ENCODE measurements at regions not wholly inside any gene's neighbourhood (a gene's known extent, or its start where the extent isn't known, plus 50 kb on each side); places are given as distances from the start of the nearest gene placed in this dataset.

DNA sequence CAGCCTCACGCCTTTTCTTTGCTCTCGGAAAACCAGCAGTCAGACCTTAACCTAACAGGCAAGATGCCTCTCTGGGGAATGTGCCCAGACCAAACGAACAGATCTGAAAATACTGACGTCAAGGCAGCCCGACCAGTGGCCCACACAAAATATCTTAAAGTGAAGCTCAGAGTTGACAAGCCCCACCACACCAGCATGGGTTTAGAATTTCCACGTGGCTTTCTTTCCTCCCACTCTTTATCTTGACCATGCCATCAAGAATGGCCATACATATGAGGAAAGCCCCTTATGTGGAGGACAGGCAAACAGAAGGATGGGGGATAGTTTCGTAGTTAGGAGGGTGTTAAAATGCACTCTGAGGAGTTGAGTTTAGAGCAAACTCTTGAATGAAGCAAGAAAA lies 89.8 kb downstream of the MRPL32 start:
- no peak for DNase-seq (ENCODE audit: low read depth)
- TF ChIP-seq, protein P1, sequence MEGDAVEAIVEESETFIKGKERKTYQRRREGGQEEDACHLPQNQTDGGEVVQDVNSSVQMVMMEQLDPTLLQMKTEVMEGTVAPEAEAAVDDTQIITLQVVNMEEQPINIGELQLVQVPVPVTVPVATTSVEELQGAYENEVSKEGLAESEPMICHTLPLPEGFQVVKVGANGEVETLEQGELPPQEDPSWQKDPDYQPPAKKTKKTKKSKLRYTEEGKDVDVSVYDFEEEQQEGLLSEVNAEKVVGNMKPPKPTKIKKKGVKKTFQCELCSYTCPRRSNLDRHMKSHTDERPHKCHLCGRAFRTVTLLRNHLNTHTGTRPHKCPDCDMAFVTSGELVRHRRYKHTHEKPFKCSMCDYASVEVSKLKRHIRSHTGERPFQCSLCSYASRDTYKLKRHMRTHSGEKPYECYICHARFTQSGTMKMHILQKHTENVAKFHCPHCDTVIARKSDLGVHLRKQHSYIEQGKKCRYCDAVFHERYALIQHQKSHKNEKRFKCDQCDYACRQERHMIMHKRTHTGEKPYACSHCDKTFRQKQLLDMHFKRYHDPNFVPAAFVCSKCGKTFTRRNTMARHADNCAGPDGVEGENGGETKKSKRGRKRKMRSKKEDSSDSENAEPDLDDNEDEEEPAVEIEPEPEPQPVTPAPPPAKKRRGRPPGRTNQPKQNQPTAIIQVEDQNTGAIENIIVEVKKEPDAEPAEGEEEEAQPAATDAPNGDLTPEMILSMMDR (IDR thresholded peaks at IDR 0.05; ENCODE audit: insufficient read depth, low read depth, low read length, missing control alignments) = no peak
- no peak overlapping the region for H3K4me3 ChIP-seq (ENCODE audit: low read depth, low read length)

DNA sequence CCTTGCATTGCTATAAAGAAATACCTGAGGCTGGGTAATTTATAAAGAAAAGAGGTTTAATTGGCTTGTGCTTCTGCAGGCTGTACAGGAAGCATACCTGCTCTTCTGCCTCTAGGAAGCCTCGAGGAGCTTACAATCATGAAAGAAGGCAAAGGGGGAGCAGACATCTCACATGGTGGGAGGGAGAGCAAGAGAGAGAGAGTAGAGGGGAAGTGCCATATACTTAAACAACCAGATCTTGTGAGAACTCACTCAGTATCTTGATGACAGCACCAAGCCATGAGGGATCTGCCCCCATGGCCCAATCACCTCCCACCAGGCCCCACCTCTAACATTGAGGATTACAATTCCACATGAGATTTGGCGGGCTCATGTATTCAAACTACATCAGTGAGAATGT lies 79.1 kb upstream of the HECW1 start:
- no peak overlapping the region for H3K4me3 ChIP-seq (ENCODE audit: low read depth, low read length)
- DNase-seq (ENCODE audit: low read depth) = no peak
- TF ChIP-seq, protein P1 (IDR thresholded peaks at IDR 0.05; ENCODE audit: insufficient read depth, low read depth, low read length, missing control alignments) = no peak

DNA sequence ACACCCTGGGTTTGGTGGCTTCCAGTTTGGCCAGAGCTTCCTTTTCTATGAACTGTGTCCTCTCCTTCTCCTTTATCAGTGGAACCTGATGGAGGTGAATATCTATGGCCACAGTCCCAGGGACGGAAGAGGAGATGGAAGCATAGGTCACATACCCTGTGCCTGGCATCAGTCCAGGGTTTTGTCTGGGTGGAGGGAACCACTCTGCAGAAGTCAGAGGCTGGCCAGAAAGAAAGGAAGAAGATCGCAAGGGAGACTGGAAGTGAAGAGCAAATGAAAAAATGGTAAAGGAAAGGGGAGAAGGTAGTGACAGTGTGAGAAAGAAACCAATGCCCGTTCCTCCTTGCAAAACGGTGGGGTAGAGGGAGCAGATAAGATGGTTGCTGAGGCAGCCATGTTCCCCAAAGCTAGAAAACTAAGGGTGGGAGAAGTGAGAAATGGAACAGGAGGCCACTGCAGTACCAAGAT lies 77.9 kb upstream of the HECW1 start:
- no peak for DNase-seq (ENCODE audit: low read depth)
- no peak overlapping the region for H3K4me3 ChIP-seq (ENCODE audit: low read depth, low read length)
- TF ChIP-seq, protein P1 (IDR thresholded peaks at IDR 0.05; ENCODE audit: insufficient read depth, low read depth, low read length, missing control alignments) = no peak

DNA sequence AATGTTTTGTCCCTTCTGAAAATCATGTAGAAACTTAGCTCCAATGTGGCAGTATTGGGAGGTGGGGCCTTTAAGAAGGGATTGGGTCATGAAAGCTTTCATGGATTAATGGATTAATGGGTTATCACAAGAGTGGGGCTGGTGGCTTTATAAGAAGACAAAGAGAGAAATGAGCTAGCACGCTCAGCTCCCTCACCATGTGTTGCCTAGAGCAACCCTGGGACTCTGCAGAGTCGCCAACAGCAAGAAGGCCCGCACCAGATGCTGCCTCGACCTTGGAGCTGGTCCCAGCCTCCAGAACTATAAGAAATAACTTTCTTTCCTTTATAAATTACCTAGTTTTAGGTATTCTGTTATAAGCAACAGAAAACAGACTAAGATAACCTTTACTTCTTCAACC lies 74.9 kb upstream of the HECW1 start:
- TF ChIP-seq, protein P1 (IDR thresholded peaks at IDR 0.05; ENCODE audit: insufficient read depth, low read depth, low read length, missing control alignments) = no peak
- H3K4me3 ChIP-seq (ENCODE audit: low read depth, low read length) = no peak overlapping the region
- DNase-seq (ENCODE audit: low read depth) = no peak

- H3K4me3 ChIP-seq (ENCODE audit: low read depth, low read length) = no peak overlapping the region
- TF ChIP-seq, protein P1 (IDR thresholded peaks at IDR 0.05; ENCODE audit: insufficient read depth, low read depth, low read length, missing control alignments) = no peak
- DNase-seq (ENCODE audit: low read depth) = no peak
Measured at GRCh38 chr7:43038254-43038653, 74.2 kb upstream of the HECW1 start.

GRCh38 chr7:43039346-43039745 lies 73.1 kb upstream of the HECW1 start:
- DNase-seq (ENCODE audit: low read depth) = no peak
- no peak overlapping the region for H3K4me3 ChIP-seq (ENCODE audit: low read depth, low read length)
- TF ChIP-seq, protein P1 (IDR thresholded peaks at IDR 0.05; ENCODE audit: insufficient read depth, low read depth, low read length, missing control alignments) = no peak

- DNase-seq (ENCODE audit: low read depth) = no peak
- no peak overlapping the region for H3K4me3 ChIP-seq (ENCODE audit: low read depth, low read length)
- TF ChIP-seq, protein P1 (IDR thresholded peaks at IDR 0.05; ENCODE audit: insufficient read depth, low read depth, low read length, missing control alignments) = no peak
Measured at GRCh38 chr7:43040461-43040860, 72.0 kb upstream of the HECW1 start.
